H1 (cell line): ENCODE measurements at regions not wholly inside any gene's neighbourhood (a gene's known extent, or its start where the extent isn't known, plus 50 kb on each side); places are given as distances from the start of the nearest gene placed in this dataset.

Experiments used
- CTCF ChIA-PET: fragments of 300-600 bp; sonication (Branson Sonifier 250); formaldehyde crosslinking; loops from one replicate; lab custom pipeline; 2021; ENCODE audit not compliant: partially characterized antibody; lab: Charles Lee
- POLR2A ChIA-PET: fragments of 300-600 bp; sonication (Branson Sonifier 250); formaldehyde crosslinking; loops from one replicate; lab custom pipeline; 2021; ENCODE audit warnings: inconsistent platforms; ENCODE audit not compliant: partially characterized antibody; lab: Charles Lee
- DNase-seq, 2 experiments: peaks; one replicate each; pipeline versions ENCODE4 v3.0.0 to v3.0.0-alpha.2; 2010 to 2022; ENCODE audit warnings: low spot score in 2 of 2, low read depth in 1 of 2, mixed read lengths in 1 of 2
- FAIRE-seq: peaks from 2 replicates; lab custom pipeline; 2011; peaks lifted over from hg19 to GRCh38; lab: Jason Lieb, UNC
- H2AFZ ChIP-seq: 2 replicates; pipeline ENCODE4 v1.8.1; 2012; ENCODE audit warnings: low read length, inconsistent platforms
- H2AK5ac ChIP-seq: 2 replicates; pipeline ENCODE4 v1.6.1; 2013; ENCODE audit warnings: low read depth, low read length
- H2BK120ac ChIP-seq: replicated peaks from 2 replicates; pipeline ENCODE3; 2013; ENCODE audit warnings: low read depth, low read length, inconsistent platforms
- H2BK12ac ChIP-seq: 2 replicates; pipeline ENCODE4 v1.6.1; 2013; ENCODE audit warnings: low read depth, low read length
- H2BK15ac ChIP-seq: 2 replicates; pipeline ENCODE4 v1.6.1; 2013; ENCODE audit warnings: low read length
- H2BK20ac ChIP-seq: 2 replicates; pipeline ENCODE4 v1.6.1; 2013; ENCODE audit warnings: low read length
- H2BK5ac ChIP-seq: 2 replicates; pipeline ENCODE4 v1.6.1; 2013; ENCODE audit warnings: low read depth, low read length
- H3K14ac ChIP-seq: 2 replicates; pipeline ENCODE4 v1.6.1; 2013; ENCODE audit warnings: inconsistent platforms; ENCODE audit not compliant: insufficient read length
- H3K18ac ChIP-seq: 2 replicates; pipeline ENCODE4 v1.6.1; 2013; ENCODE audit warnings: low read length; ENCODE audit errors: extremely low read depth
- H3K23ac ChIP-seq: 2 replicates; pipeline ENCODE4 v1.6.1; 2013; ENCODE audit warnings: inconsistent platforms; ENCODE audit not compliant: insufficient read length
- H3K23me2 ChIP-seq: 2 replicates; pipeline ENCODE4 v1.6.1; 2013; ENCODE audit warnings: low read depth, low read length
- H3K27ac ChIP-seq: 2 replicates; pipeline ENCODE4 v1.6.1; 2011; ENCODE audit warnings: low read depth, low read length, inconsistent platforms
- H3K27me3 ChIP-seq, 4 experiments: replicated peaks in 1 of 4; 1 replicate in 1 of 4; 2 replicates in 3 of 4; pipeline versions ENCODE4 v1.6.1 to v1.8.1; 2011 to 2013; ENCODE audit warnings: low read length in 3 of 4, mild to moderate bottlenecking in 3 of 4, inconsistent platforms in 2 of 4, mixed read lengths in 2 of 4, moderate library complexity in 1 of 4; ENCODE audit not compliant: control insufficient read depth in 3 of 4, insufficient read depth in 3 of 4; ENCODE audit errors: extremely low read depth in 1 of 4
- H3K36me3 ChIP-seq, 4 experiments: 2 replicates each; pipeline versions ENCODE4 v1.6.1 to v1.8.1; 2011 to 2013; ENCODE audit warnings: mild to moderate bottlenecking in 4 of 4, low read length in 3 of 4, moderate library complexity in 2 of 4, control low read depth in 1 of 4, inconsistent platforms in 1 of 4; ENCODE audit not compliant: insufficient read depth in 4 of 4, control insufficient read depth in 2 of 4
- H3K4ac ChIP-seq: replicated peaks from 2 replicates; pipeline ENCODE3; 2013; ENCODE audit warnings: low read length, low read depth, mixed read lengths, inconsistent platforms; ENCODE audit not compliant: insufficient read length
- H3K4me1 ChIP-seq, 4 experiments: replicated peaks in 1 of 4; 1 replicate in 1 of 4; 2 replicates in 3 of 4; pipeline versions ENCODE4 v1.6.1 to v1.8.1; 2011 to 2013; ENCODE audit warnings: low read length in 3 of 4, inconsistent platforms in 2 of 4, mixed read lengths in 1 of 4; ENCODE audit not compliant: insufficient read depth in 4 of 4, control insufficient read depth in 3 of 4
- H3K4me2 ChIP-seq, 2 experiments: 2 replicates each; pipeline versions ENCODE4 v1.6.1 to v1.8.1; 2011 to 2013; ENCODE audit warnings: low read depth in 2 of 2, low read length in 2 of 2, control low read depth in 1 of 2, inconsistent platforms in 1 of 2, mild to moderate bottlenecking in 1 of 2; ENCODE audit not compliant: insufficient read depth in 1 of 2
- H3K4me3 ChIP-seq, 4 experiments: fragments of 200-600, 300-600 bp in 1 of 4; sonication (generic), shearing (Covaris generic), sonication (Bioruptor Twin) in 1 of 4; 2 replicates each; pipeline versions ENCODE4 v1.5.1 to v1.8.1; 2011 to 2016; ENCODE audit warnings: low read length in 4 of 4, low read depth in 3 of 4, control low read depth in 2 of 4, inconsistent platforms in 2 of 4, mild to moderate bottlenecking in 2 of 4, mixed read lengths in 1 of 4, moderate library complexity in 1 of 4; ENCODE audit not compliant: insufficient read depth in 2 of 4; ENCODE audit errors: extremely low read depth in 1 of 4
- H3K56ac ChIP-seq: replicated peaks from 2 replicates; pipeline ENCODE3; 2013; ENCODE audit warnings: low read depth, mild to moderate bottlenecking, mixed read lengths, low read length, inconsistent platforms; ENCODE audit not compliant: insufficient read length
- H3K79me1 ChIP-seq: 2 replicates; pipeline ENCODE4 v1.6.1; 2013; ENCODE audit warnings: low read depth, low read length, control low read depth
- H3K79me2 ChIP-seq, 2 experiments: 2 replicates each; pipeline versions ENCODE4 v1.6.1 to v1.8.1; 2012 to 2013; ENCODE audit warnings: low read length in 2 of 2, mild to moderate bottlenecking in 2 of 2, inconsistent platforms in 1 of 2; ENCODE audit not compliant: insufficient read depth in 2 of 2, control insufficient read depth in 1 of 2
- H3K9ac ChIP-seq, 4 experiments: replicated peaks in 1 of 4; 1 replicate in 1 of 4; 2 replicates in 3 of 4; pipeline versions ENCODE4 v1.6.1 to v1.8.1; 2011 to 2013; ENCODE audit warnings: low read depth in 3 of 4, low read length in 3 of 4, control low read depth in 2 of 4, mild to moderate bottlenecking in 2 of 4, moderate library complexity in 2 of 4, inconsistent platforms in 1 of 4; ENCODE audit errors: extremely low read depth in 1 of 4
- H3K9me3 ChIP-seq, 2 experiments: 2 replicates each; pipeline versions ENCODE4 v1.6.1 to v1.8.1; 2012 to 2013; ENCODE audit warnings: mild to moderate bottlenecking in 2 of 2, moderate library complexity in 2 of 2, control low read depth in 1 of 2, inconsistent platforms in 1 of 2, low read depth in 1 of 2, low read length in 1 of 2, mixed read lengths in 1 of 2; ENCODE audit not compliant: insufficient read depth in 2 of 2
- H4K20me1 ChIP-seq, 2 experiments: replicated peaks in 1 of 2; 2 replicates each; pipeline versions ENCODE3 to v1.8.1; 2011 to 2013; ENCODE audit warnings: inconsistent platforms in 2 of 2, low read length in 2 of 2, mild to moderate bottlenecking in 1 of 2; ENCODE audit not compliant: insufficient read depth in 2 of 2, control insufficient read depth in 1 of 2
- H4K5ac ChIP-seq: 2 replicates; pipeline ENCODE4 v1.6.1; 2013; ENCODE audit warnings: low read length, low read depth, mixed read lengths, inconsistent platforms; ENCODE audit not compliant: insufficient read length
- H4K8ac ChIP-seq: 2 replicates; pipeline ENCODE4 v1.8.0; 2013; ENCODE audit warnings: mild to moderate bottlenecking, moderate library complexity, low read length, inconsistent platforms; ENCODE audit not compliant: insufficient read depth; ENCODE audit errors: extremely low read depth
- H4K91ac ChIP-seq: replicated peaks from 2 replicates; pipeline ENCODE3; 2013; ENCODE audit warnings: low read length, mixed read lengths, inconsistent platforms; ENCODE audit not compliant: insufficient read length
- BRCA1 ChIP-seq: IDR thresholded peaks from 2 replicates; pipeline ENCODE4 v1.6.1; 2012; ENCODE audit warnings: low read depth, low read length, improper control_type of control experiment
- CEBPB ChIP-seq: IDR thresholded peaks from 2 replicates; pipeline ENCODE4 v1.6.1; 2012; ENCODE audit warnings: low read depth, low read length
- EP300 ChIP-seq, 2 experiments: IDR thresholded peaks; 1 replicate in 1 of 2; 2 replicates in 1 of 2; pipeline ENCODE4 v1.6.1; 2011 to 2012; ENCODE audit warnings: low read depth in 2 of 2, low read length in 2 of 2, mild to moderate bottlenecking in 2 of 2, borderline replicate concordance in 1 of 2, inconsistent platforms in 1 of 2, moderate library complexity in 1 of 2
- FOSL1 ChIP-seq: IDR thresholded peaks from 2 replicates; pipeline ENCODE4 v1.6.1; 2011; ENCODE audit warnings: mild to moderate bottlenecking, low read depth, low read length, moderate library complexity; ENCODE audit not compliant: insufficient read depth
- GTF2F1 ChIP-seq: IDR thresholded peaks from 2 replicates; pipeline ENCODE4 v1.6.1; 2012; ENCODE audit warnings: low read depth, low read length, improper control_type of control experiment, borderline replicate concordance
- KDM1A ChIP-seq: fragments of 200-600, 300-600 bp; sonication (generic); IDR thresholded peaks from 2 replicates; pipeline ENCODE4 v1.7.1; 2016; ENCODE audit warnings: mild to moderate bottlenecking, low read length, borderline replicate concordance
- SUZ12 ChIP-seq: fragments of 200-600 bp; sonication (generic); IDR thresholded peaks from 2 replicates; pipeline ENCODE4 v1.6.1; 2012; ENCODE audit warnings: mild to moderate bottlenecking, inconsistent platforms, low read length, moderate library complexity, mixed read lengths
- WGBS, 2 experiments: shearing (Covaris generic) in 1 of 2; methylation state at CpG; one replicate each; pipeline versions ENCODE4 v1.1.6 to v1.1.7; 2013 to 2015; ENCODE audit warnings: low lambda C conversion rate in 2 of 2, mixed read lengths in 2 of 2, inconsistent platforms in 1 of 2, low coverage in 1 of 2, missing lambda C conversion rate in 1 of 2; ENCODE audit not compliant: insufficient replicate concordance in 2 of 2, insufficient coverage in 1 of 2, insufficient read length in 1 of 2; ENCODE audit errors: extremely low coverage in 1 of 2, missing lambda C conversion rate in 1 of 2; 5-methylcytosine and 5-hydroxymethylcytosine counted together
- TF ChIP-seq, protein P1 (sequence below): IDR thresholded peaks from 2 replicates; pipeline ENCODE4 v1.6.1; 2012; ENCODE audit warnings: inconsistent platforms

DNA sequence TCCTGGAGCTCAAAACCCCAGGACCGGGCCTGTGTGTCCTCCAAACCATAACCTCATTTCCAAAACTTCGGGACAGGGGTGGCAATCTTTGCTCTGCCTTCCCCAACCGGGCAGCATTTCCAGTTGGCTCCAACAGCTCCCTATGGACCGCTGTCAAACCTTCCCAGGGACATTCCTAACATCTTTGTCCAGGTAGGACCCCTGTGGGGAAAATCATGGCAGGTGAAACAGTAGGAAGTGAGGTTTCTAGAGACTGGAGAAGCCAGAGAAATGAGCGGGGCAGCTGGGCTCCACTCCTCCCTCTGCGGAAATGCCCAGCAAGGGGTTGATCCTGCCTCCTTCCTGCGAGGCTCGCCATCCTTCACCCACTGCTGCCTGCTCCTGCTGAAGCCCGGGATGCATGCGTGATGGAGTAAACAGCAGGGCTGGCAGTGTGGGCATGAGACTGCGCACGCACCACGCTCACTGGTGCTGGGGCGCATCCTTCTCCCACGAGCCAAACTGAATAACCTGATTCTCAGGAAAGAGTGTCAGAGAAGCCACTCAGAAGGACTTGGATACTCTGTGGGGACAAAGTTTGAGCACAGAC is 136.4 kb downstream of the BUD13 start:
- ChIA-PET POLR2A (no interaction called here), CTCF (interaction anchor here (0.7 to 6.7 kb wide), 6 partner anchors 26 to 137 kb away, joined by 3 to 47 read pairs (median 6); no protein-coding TSS in a partner anchor)
- Histone ChIP-seq H4K91ac (no peak overlapping the region), H2BK12ac (no peak overlapping the region), H3K27ac (no peak overlapping the region), H4K8ac (no peak overlapping the region), H3K14ac (no peak overlapping the region), H2BK120ac (no peak overlapping the region), H2AK5ac (no peak overlapping the region), H3K9ac (no peak overlapping the region), H2AFZ (no peak overlapping the region), H3K4ac (no peak overlapping the region), H3K36me3 (no peaks in the 10 kb centered on the region), H3K9me3 (no peaks in the 10 kb centered on the region), H2BK20ac (no peak overlapping the region), H2BK15ac (no peak overlapping the region), H3K4me1 (peaks cover 0 to 3% (median 1%) of the 10 kb centered on the region in 4 experiments; a peak in 2 of 7 replicates), H3K23me2 (no peaks in the 10 kb centered on the region; the same call in 1 of the 2 replicates), H3K56ac (no peak overlapping the region), H4K20me1 (no peaks in the 10 kb centered on the region), H3K79me1 (no peaks in the 10 kb centered on the region), H3K4me2 (no peak overlapping the region), H3K23ac (no peak overlapping the region), H3K4me3 (no peak overlapping the region), H2BK5ac (no peak overlapping the region), H4K5ac (no peak overlapping the region), H3K79me2 (no peaks in the 10 kb centered on the region), H3K27me3 (no peaks in the 10 kb centered on the region), H3K18ac (no peak overlapping the region)
- FAIRE-seq, result no peak
- WGBS, 2 experiments, result 85% methylated on average over 15 of the region's 15 CpGs; no CpG with 5 or more reads in 1 of the 2 experiments
- peak in 1 of 2 experiments; percentile 36 for DNase-seq
- TF ChIP-seq FOSL1, result no peak
- TF ChIP-seq, protein P1, sequence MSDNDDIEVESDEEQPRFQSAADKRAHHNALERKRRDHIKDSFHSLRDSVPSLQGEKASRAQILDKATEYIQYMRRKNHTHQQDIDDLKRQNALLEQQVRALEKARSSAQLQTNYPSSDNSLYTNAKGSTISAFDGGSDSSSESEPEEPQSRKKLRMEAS, result no peak
- TF ChIP-seq GTF2F1, result no peak
- no peak for TF ChIP-seq KDM1A
- no peak for TF ChIP-seq EP300 (IDR thresholded peaks at IDR 0.05; ENCODE audit: borderline replicate concordance in 1 of 2, low read depth in 2 of 2, low read length in 2 of 2)
- TF ChIP-seq CEBPB, result no peak
- no peak for TF ChIP-seq BRCA1
- TF ChIP-seq SUZ12, result no peak
